ENCODE measurements at regions not wholly inside any gene's neighbourhood (a gene's known extent, or its start where the extent isn't known, plus 50 kb on each side); places are given as distances from the start of the nearest gene placed in this dataset.

DNA sequence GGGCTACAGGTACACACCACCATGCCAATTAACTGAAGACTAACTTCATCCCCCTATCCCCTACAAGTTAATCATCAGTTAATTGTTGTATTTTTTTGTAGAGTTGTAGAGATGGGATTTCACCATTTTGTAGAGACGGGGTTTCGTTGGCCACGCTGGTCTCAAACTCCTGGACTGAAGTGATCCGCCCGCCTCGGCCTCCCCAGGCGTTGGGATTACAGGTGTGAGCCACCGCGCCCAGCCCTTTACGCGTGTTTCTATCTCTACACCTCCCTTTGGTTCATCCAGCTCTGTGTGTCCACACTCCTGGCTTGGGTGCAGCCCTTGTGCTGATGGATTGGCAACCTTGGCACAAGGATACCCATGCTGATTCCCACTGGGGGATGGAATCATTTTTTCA, 258.8 kb downstream of the FAM43A start:
- H3K4me2 ChIP-seq (replicated peaks; ENCODE audit: low read depth, low read length, poor library complexity, severe bottlenecking) = no peak overlapping the region
- no peak for ATAC-seq (ENCODE audit: low read depth)
- Mint-ChIP-seq H3K27me3 (peaks cover 6% of the 10 kb centered on the region), H3K4me1 (peaks cover 26% of the 10 kb centered on the region), H3K27ac (no peak overlapping the region), H3K4me3 (no peak overlapping the region), H3K9me3 (ENCODE audit: insufficient read depth) (peaks cover 3% of the 10 kb centered on the region)
- no peak overlapping the region for H3K9ac ChIP-seq (ENCODE audit: low read length)
- H3K27ac ChIP-seq (ENCODE audit: low read length in 2 of 2) = no peak overlapping the region
- intact Hi-C loops (cut with micrococcal nuclease) = no loop called here
- H3K27me3 ChIP-seq (replicated peaks in 1 of 4; ENCODE audit: control extremely low read depth in 1 of 4, control insufficient read depth in 3 of 4, insufficient read depth in 4 of 4, low read length in 3 of 4) = no peaks in the 10 kb centered on the region
- POLR2A ChIA-PET = no interaction called here
- peaks cover 18 to 26% of the 10 kb centered on the region in 2 donors for H3K4me1 ChIP-seq (ENCODE audit: control insufficient read depth in 2 of 2, insufficient read depth in 2 of 2, low read length in 2 of 2)
- CTCF ChIA-PET = interaction anchor here (4.6 kb wide), 1 partner anchor 262 kb away, joined by 16 read pairs; no protein-coding TSS in a partner anchor
- H3K79me2 ChIP-seq (ENCODE audit: control insufficient read depth, insufficient read depth, low read length) = no peaks in the 10 kb centered on the region
- peaks cover 0 to 7% (median 6%) of the 10 kb centered on the region in 3 donors for H3K9me3 ChIP-seq (ENCODE audit: control extremely low read depth in 1 of 3, control insufficient read depth in 2 of 3, insufficient read depth in 1 of 3, low read length in 2 of 3)
- no peaks in the 10 kb centered on the region for H3K36me3 ChIP-seq (replicated peaks in 1 of 2; ENCODE audit: control extremely low read depth in 1 of 2, control insufficient read depth in 1 of 2, extremely low read depth in 1 of 2, insufficient read depth in 2 of 2, low read length in 1 of 2)
- DNase-seq = no peak
- 98% methylated on average over 9 of the region's 11 CpGs for WGBS (ENCODE audit: insufficient coverage)
- no peak overlapping the region for H2AFZ ChIP-seq (ENCODE audit: insufficient read depth, low read depth, low read length, poor library complexity, severe bottlenecking)
- H4K20me1 ChIP-seq (ENCODE audit: control insufficient read depth, insufficient read depth, low read length, poor library complexity, severe bottlenecking) = no peaks in the 10 kb centered on the region
- TF ChIP-seq CTCF (IDR thresholded peaks at IDR 0.05) (no peak), EZH2 (IDR thresholded peaks at IDR 0.05; ENCODE audit: borderline replicate concordance, insufficient read depth, low read depth, low read length, poor library complexity, severe bottlenecking) (no peak)
- H3K4me3 ChIP-seq (ENCODE audit: control extremely low read depth in 1 of 5, extremely low read depth in 1 of 5, insufficient read depth in 1 of 5, low read depth in 2 of 5, low read length in 4 of 5) = no peak overlapping the region

DNA sequence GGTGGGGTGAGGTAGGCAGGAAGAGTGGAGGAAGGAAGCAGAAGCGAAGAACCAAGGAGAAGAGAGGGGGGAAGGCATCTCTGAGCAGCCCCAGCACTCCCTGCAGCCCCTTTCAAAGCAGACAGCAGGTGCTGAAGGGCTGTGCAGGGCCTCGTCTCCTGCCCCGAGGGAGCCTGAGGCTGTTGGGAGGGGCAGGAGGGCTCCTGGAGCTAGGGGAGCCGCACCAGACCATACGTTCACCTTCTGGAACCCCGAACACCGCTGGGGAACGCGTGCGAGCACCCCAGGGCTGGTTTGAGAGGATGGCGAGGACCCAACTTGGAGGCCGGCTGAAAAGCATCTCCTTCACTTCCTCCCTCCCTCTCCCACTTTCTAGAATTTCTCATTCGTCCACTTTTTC, 259.8 kb downstream of the FAM43A start:
- Mint-ChIP-seq H3K9me3 (ENCODE audit: insufficient read depth) (peaks cover 3% of the 10 kb centered on the region), H3K27ac (no peak overlapping the region), H3K4me3 (no peak overlapping the region), H3K4me1 (peaks cover 26% of the 10 kb centered on the region), H3K27me3 (peaks cover 8% of the 10 kb centered on the region)
- Histone ChIP-seq H3K4me1 (ENCODE audit: control insufficient read depth in 2 of 2, insufficient read depth in 2 of 2, low read length in 2 of 2) (peaks cover 18 to 26% of the 10 kb centered on the region in 2 donors), H3K79me2 (ENCODE audit: control insufficient read depth, insufficient read depth, low read length) (no peaks in the 10 kb centered on the region), H3K27me3 (replicated peaks in 1 of 4; ENCODE audit: control extremely low read depth in 1 of 4, control insufficient read depth in 3 of 4, insufficient read depth in 4 of 4, low read length in 3 of 4) (no peaks in the 10 kb centered on the region), H4K20me1 (ENCODE audit: control insufficient read depth, insufficient read depth, low read length, poor library complexity, severe bottlenecking) (no peaks in the 10 kb centered on the region), H3K4me3 (ENCODE audit: control extremely low read depth in 1 of 5, extremely low read depth in 1 of 5, insufficient read depth in 1 of 5, low read depth in 2 of 5, low read length in 4 of 5) (no peak overlapping the region), H3K9me3 (ENCODE audit: control extremely low read depth in 1 of 3, control insufficient read depth in 2 of 3, insufficient read depth in 1 of 3, low read length in 2 of 3) (peaks cover 0 to 10% (median 7%) of the 10 kb centered on the region in 3 donors), H3K4me2 (replicated peaks; ENCODE audit: low read depth, low read length, poor library complexity, severe bottlenecking) (no peak overlapping the region), H2AFZ (ENCODE audit: insufficient read depth, low read depth, low read length, poor library complexity, severe bottlenecking) (no peak overlapping the region), H3K36me3 (replicated peaks in 1 of 2; ENCODE audit: control extremely low read depth in 1 of 2, control insufficient read depth in 1 of 2, extremely low read depth in 1 of 2, insufficient read depth in 2 of 2, low read length in 1 of 2) (no peaks in the 10 kb centered on the region), H3K27ac (ENCODE audit: low read length in 2 of 2) (no peak overlapping the region), H3K9ac (ENCODE audit: low read length) (no peak overlapping the region)
- CTCF ChIA-PET = interaction anchor here (4.6 kb wide), 1 partner anchor 263 kb away, joined by 16 read pairs; no protein-coding TSS in a partner anchor
- ATAC-seq (ENCODE audit: low read depth) = no peak
- intact Hi-C loops (cut with micrococcal nuclease) = no loop called here
- no peak for TF ChIP-seq EZH2 (IDR thresholded peaks at IDR 0.05; ENCODE audit: borderline replicate concordance, insufficient read depth, low read depth, low read length, poor library complexity, severe bottlenecking)
- TF ChIP-seq CTCF (IDR thresholded peaks at IDR 0.05) = no peak
- DNase-seq = no peak
- POLR2A ChIA-PET = interaction anchor here (1.1 kb wide), 1 partner anchor 96 kb away, joined by 3 read pairs; no protein-coding TSS in a partner anchor
- WGBS (ENCODE audit: insufficient coverage) = 65% methylated on average over 10 of the region's 13 CpGs

All from B cell (primary cell).